SK-N-SH (cell line): ENCODE measurements at regions not wholly inside any gene's neighbourhood (a gene's known extent, or its start where the extent isn't known, plus 50 kb on each side); places are given as distances from the start of the nearest gene placed in this dataset.

ENCODE experiments used
- CTCF ChIA-PET: fragments of 300-600, 350-600 bp; formaldehyde crosslinking; extraction: SDS; loops from one replicate; lab custom pipeline; 2021; lab: Yijun Ruan, JAX
- POLR2A ChIA-PET: fragments of 350-600 bp; sonication (Branson Sonifier 250); formaldehyde crosslinking; extraction: SDS; loops from one replicate; lab custom pipeline; 2020; ENCODE audit warnings: antibody characterized with exemption, inconsistent platforms; lab: Yijun Ruan, JAX
- DNase-seq: peaks from one replicate; pipeline ENCODE4 v3.0.0; 2012
- H2AFZ ChIP-seq: fragments of 200-600 bp; sonication (generic); 2 replicates; pipeline ENCODE4 v1.8.1; 2016; ENCODE audit warnings: antibody characterized with exemption, mild to moderate bottlenecking, low read depth
- H3F3A ChIP-seq: fragments of 200-600 bp; sonication (generic); replicated peaks from 2 replicates; pipeline ENCODE3; 2016; ENCODE audit warnings: antibody characterized with exemption, mild to moderate bottlenecking; ENCODE audit not compliant: insufficient read depth
- H3K27ac ChIP-seq, 2 experiments: fragments of 200-500 bp in 1 of 2; fragments of 200-600 bp in 1 of 2; sonication (Bioruptor generic) in 1 of 2; sonication (generic), shearing (Covaris generic) in 1 of 2; 2 replicates each; pipeline versions ENCODE4 v1.5.1 to v1.6.1; 2014 to 2016; ENCODE audit warnings: low read depth in 2 of 2, inconsistent platforms in 1 of 2, low read length in 1 of 2, mild to moderate bottlenecking in 1 of 2, mixed read lengths in 1 of 2
- H3K27me3 ChIP-seq: fragments of 200-600 bp; sonication (generic), shearing (Covaris generic); 2 replicates; pipeline ENCODE4 v1.6.1; 2016; ENCODE audit warnings: mixed run types; ENCODE audit not compliant: insufficient read depth
- H3K36me3 ChIP-seq, 2 experiments: fragments of 200-500 bp in 1 of 2; fragments of 200-600 bp in 1 of 2; sonication (Bioruptor generic) in 1 of 2; sonication (generic) in 1 of 2; replicated peaks in 1 of 2; 2 replicates each; pipeline versions ENCODE3 to v1.5.1; 2014 to 2016; ENCODE audit warnings: low read length in 1 of 2, mild to moderate bottlenecking in 1 of 2; ENCODE audit not compliant: insufficient read depth in 2 of 2, control insufficient read depth in 1 of 2
- H3K4me1 ChIP-seq, 2 experiments: fragments of 200-500 bp in 1 of 2; fragments of 200-600 bp in 1 of 2; sonication (Bioruptor generic) in 1 of 2; sonication (generic), shearing (Covaris generic) in 1 of 2; 2 replicates each; pipeline versions ENCODE4 v1.5.1 to v1.6.1; 2014 to 2016; ENCODE audit warnings: low read depth in 1 of 2, low read length in 1 of 2, mixed run types in 1 of 2; ENCODE audit not compliant: insufficient read depth in 2 of 2, control insufficient read depth in 1 of 2
- H3K4me2 ChIP-seq: fragments of 200-600 bp; sonication (generic), shearing (Covaris generic); 2 replicates; pipeline ENCODE4 v1.6.1; 2017; ENCODE audit warnings: mixed run types
- H3K4me3 ChIP-seq, 2 experiments: fragments of 200-500 bp in 1 of 2; fragments of 200-600 bp in 1 of 2; sonication (Bioruptor generic) in 1 of 2; sonication (generic), shearing (Covaris generic) in 1 of 2; 2 replicates each; pipeline versions ENCODE4 v1.5.1 to v1.8.1; 2014 to 2016; ENCODE audit warnings: low read depth in 2 of 2, inconsistent platforms in 1 of 2, low read length in 1 of 2, mild to moderate bottlenecking in 1 of 2, mixed read lengths in 1 of 2, moderate library complexity in 1 of 2
- H3K79me2 ChIP-seq: fragments of 200-600 bp; sonication (generic); 2 replicates; pipeline ENCODE4 v1.8.1; 2017; ENCODE audit warnings: mild to moderate bottlenecking; ENCODE audit not compliant: insufficient read depth
- H3K9ac ChIP-seq: fragments of 200-600 bp; sonication (generic); 2 replicates; pipeline ENCODE4 v1.6.1; 2017; ENCODE audit warnings: mixed run types
- H3K9me2 ChIP-seq: fragments of 200-600 bp; sonication (generic); 2 replicates; pipeline ENCODE4 v1.6.1; 2017; ENCODE audit warnings: mixed run types
- H3K9me3 ChIP-seq: fragments of 200-600 bp; sonication (generic); 2 replicates; pipeline ENCODE4 v1.6.1; 2017; ENCODE audit warnings: mixed run types, mild to moderate bottlenecking, moderate library complexity
- H4K20me1 ChIP-seq: fragments of 200-600 bp; sonication (generic); 2 replicates; pipeline ENCODE4 v1.6.1; 2017; ENCODE audit warnings: mild to moderate bottlenecking, mixed run types; ENCODE audit not compliant: insufficient read depth
- CHD2 ChIP-seq: fragments of 150-350 bp; IDR thresholded peaks from 2 replicates; pipeline ENCODE4 v1.6.1; 2018; ENCODE audit warnings: low read length; ENCODE audit not compliant: partially characterized antibody
- ELF1 ChIP-seq: IDR thresholded peaks from 2 replicates; pipeline ENCODE4 v1.4.0; 2012
- EP300 ChIP-seq, 2 experiments: IDR thresholded peaks; 2 replicates each; pipeline versions ENCODE4 v1.4.0 to v1.6.1; 2012; ENCODE audit warnings: borderline replicate concordance in 1 of 2, low read depth in 1 of 2, low read length in 1 of 2
- EZH2phosphoT487 ChIP-seq: fragments of 200-600 bp; sonication (generic); IDR thresholded peaks from 2 replicates; pipeline ENCODE4 v1.6.1; 2017; ENCODE audit warnings: low read depth, mixed run types, mild to moderate bottlenecking, antibody characterized with exemption, moderate library complexity, borderline replicate concordance
- FOXJ3 ChIP-seq: sonication (generic); formaldehyde crosslinking; IDR thresholded peaks from 2 replicates; pipeline ENCODE4 v1.5.1; 2020; ENCODE audit warnings: mild to moderate bottlenecking, missing genetic modification reagents
- FOXM1 ChIP-seq: IDR thresholded peaks from 2 replicates; pipeline ENCODE4 v1.4.0; 2012; ENCODE audit warnings: low read depth, mild to moderate bottlenecking
- GABPA ChIP-seq: IDR thresholded peaks from 2 replicates; pipeline ENCODE4 v1.4.0; 2012; ENCODE audit warnings: low read depth, mild to moderate bottlenecking
- MEF2A ChIP-seq: IDR thresholded peaks from 2 replicates; pipeline ENCODE4 v1.4.0; 2012; ENCODE audit warnings: low read depth, borderline replicate concordance
- NFIC ChIP-seq: IDR thresholded peaks from 2 replicates; pipeline ENCODE4 v1.4.0; 2012; ENCODE audit warnings: borderline replicate concordance
- RAD21 ChIP-seq: IDR thresholded peaks from 2 replicates; pipeline ENCODE4 v1.6.1; 2012; ENCODE audit warnings: mild to moderate bottlenecking, low read length
- RCOR1 ChIP-seq: fragments of 150-350 bp; IDR thresholded peaks from 2 replicates; pipeline ENCODE4 v1.6.1; 2017; ENCODE audit warnings: antibody characterized with exemption, low read length
- RFX5 ChIP-seq: IDR thresholded peaks from 2 replicates; pipeline ENCODE4 v1.6.1; 2012; ENCODE audit warnings: mild to moderate bottlenecking, improper control_type of control experiment, low read length
- SIN3A ChIP-seq: IDR thresholded peaks from 2 replicates; pipeline ENCODE4 v1.6.1; 2012; ENCODE audit warnings: low read depth, mild to moderate bottlenecking, low read length, moderate library complexity, borderline replicate concordance
- TAF1 ChIP-seq: IDR thresholded peaks from 2 replicates; pipeline ENCODE4 v1.6.1; 2012; ENCODE audit warnings: low read depth, mild to moderate bottlenecking, low read length, moderate library complexity, borderline replicate concordance
- TEAD4 ChIP-seq: IDR thresholded peaks from 2 replicates; pipeline ENCODE4 v1.4.0; 2012; ENCODE audit warnings: mild to moderate bottlenecking, borderline replicate concordance; ENCODE audit not compliant: insufficient read depth
- YY1 ChIP-seq: IDR thresholded peaks from 2 replicates; pipeline ENCODE4 v1.4.0; 2012; ENCODE audit warnings: low read depth, mild to moderate bottlenecking
- WGBS: methylation state at CpG from one replicate; pipeline ENCODE4 v1.1.6; 2017; ENCODE audit warnings: low lambda C conversion rate; 5-methylcytosine and 5-hydroxymethylcytosine counted together
- TF ChIP-seq, protein P1 (sequence below): IDR thresholded peaks from 2 replicates; pipeline ENCODE4 v1.6.1; 2012; ENCODE audit warnings: mild to moderate bottlenecking, low read depth, low read length, moderate library complexity
- TF ChIP-seq, protein P2 (sequence below): fragments of 150-350 bp; IDR thresholded peaks from 2 replicates; pipeline ENCODE4 v1.6.1; 2017; ENCODE audit warnings: antibody characterized with exemption, low read length, low read depth, borderline replicate concordance
- TF ChIP-seq, protein P3 (sequence below): IDR thresholded peaks from 2 replicates; pipeline ENCODE4; 2012
- TF ChIP-seq, protein P4 (sequence below): IDR thresholded peaks from 2 replicates; pipeline ENCODE4 v1.4.0; 2012; ENCODE audit warnings: low read depth, borderline replicate concordance

DNA sequence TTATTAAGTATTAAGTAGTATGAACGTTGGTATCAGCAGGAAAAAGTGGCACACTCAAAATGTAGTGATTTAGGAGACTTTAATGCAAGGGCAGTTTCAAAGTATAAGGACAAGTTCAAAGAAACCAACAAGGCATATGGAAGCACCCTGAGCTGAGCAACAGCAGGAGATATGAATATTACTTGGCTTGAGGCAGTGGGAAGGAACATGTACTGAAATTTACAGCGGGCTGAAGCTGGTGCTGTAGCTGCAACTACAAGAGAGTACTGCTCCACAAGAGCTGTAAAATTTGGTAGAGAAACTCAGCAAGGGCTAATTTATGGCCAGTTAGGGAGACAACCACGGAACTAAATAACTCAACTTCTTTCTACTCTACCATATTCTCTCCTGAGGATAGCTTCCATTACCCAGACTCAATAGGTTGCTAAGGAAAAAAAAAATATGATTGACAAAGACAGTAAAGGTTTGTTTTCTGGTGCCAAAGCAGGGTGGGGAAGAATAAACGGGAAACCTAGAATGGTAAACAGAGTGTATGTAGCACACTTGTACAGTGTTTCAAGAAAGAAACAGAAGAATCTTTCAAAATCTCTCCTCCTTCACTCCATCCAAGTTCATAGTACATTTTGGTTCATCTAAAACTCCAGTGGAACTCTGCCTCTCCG is 487.8 kb upstream of the MGAT4C start:
- no peaks in the 10 kb centered on the region for H3K9me2 ChIP-seq
- no peaks in the 10 kb centered on the region for H3K36me3 ChIP-seq
- H3K27me3 ChIP-seq, result no peaks in the 10 kb centered on the region
- H3K4me1 ChIP-seq, result no peaks in the 10 kb centered on the region
- ChIA-PET POLR2A (no interaction called here), CTCF (no interaction called here)
- TF ChIP-seq, protein P1, sequence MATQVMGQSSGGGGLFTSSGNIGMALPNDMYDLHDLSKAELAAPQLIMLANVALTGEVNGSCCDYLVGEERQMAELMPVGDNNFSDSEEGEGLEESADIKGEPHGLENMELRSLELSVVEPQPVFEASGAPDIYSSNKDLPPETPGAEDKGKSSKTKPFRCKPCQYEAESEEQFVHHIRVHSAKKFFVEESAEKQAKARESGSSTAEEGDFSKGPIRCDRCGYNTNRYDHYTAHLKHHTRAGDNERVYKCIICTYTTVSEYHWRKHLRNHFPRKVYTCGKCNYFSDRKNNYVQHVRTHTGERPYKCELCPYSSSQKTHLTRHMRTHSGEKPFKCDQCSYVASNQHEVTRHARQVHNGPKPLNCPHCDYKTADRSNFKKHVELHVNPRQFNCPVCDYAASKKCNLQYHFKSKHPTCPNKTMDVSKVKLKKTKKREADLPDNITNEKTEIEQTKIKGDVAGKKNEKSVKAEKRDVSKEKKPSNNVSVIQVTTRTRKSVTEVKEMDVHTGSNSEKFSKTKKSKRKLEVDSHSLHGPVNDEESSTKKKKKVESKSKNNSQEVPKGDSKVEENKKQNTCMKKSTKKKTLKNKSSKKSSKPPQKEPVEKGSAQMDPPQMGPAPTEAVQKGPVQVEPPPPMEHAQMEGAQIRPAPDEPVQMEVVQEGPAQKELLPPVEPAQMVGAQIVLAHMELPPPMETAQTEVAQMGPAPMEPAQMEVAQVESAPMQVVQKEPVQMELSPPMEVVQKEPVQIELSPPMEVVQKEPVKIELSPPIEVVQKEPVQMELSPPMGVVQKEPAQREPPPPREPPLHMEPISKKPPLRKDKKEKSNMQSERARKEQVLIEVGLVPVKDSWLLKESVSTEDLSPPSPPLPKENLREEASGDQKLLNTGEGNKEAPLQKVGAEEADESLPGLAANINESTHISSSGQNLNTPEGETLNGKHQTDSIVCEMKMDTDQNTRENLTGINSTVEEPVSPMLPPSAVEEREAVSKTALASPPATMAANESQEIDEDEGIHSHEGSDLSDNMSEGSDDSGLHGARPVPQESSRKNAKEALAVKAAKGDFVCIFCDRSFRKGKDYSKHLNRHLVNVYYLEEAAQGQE, result no peak
- no peak for TF ChIP-seq GABPA
- TF ChIP-seq TEAD4, result no peak
- no peak for TF ChIP-seq RFX5
- no peak for TF ChIP-seq EP300 (IDR thresholded peaks at IDR 0.05; ENCODE audit: borderline replicate concordance in 1 of 2, low read depth in 1 of 2, low read length in 1 of 2)
- TF ChIP-seq FOXM1, result no peak
- TF ChIP-seq FOXJ3 (CRISPR knock-in tag), result no peak
- no peak for TF ChIP-seq RAD21
- no peak for TF ChIP-seq NFIC
- no peak for TF ChIP-seq EZH2phosphoT487
- TF ChIP-seq, protein P2, sequence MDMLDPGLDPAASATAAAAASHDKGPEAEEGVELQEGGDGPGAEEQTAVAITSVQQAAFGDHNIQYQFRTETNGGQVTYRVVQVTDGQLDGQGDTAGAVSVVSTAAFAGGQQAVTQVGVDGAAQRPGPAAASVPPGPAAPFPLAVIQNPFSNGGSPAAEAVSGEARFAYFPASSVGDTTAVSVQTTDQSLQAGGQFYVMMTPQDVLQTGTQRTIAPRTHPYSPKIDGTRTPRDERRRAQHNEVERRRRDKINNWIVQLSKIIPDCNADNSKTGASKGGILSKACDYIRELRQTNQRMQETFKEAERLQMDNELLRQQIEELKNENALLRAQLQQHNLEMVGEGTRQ, result no peak
- no peak for TF ChIP-seq TAF1
- no peak for TF ChIP-seq ELF1
- TF ChIP-seq RCOR1, result no peak
- TF ChIP-seq SIN3A, result no peak
- no peak for TF ChIP-seq YY1
- TF ChIP-seq CHD2, result no peak
- TF ChIP-seq, protein P3, sequence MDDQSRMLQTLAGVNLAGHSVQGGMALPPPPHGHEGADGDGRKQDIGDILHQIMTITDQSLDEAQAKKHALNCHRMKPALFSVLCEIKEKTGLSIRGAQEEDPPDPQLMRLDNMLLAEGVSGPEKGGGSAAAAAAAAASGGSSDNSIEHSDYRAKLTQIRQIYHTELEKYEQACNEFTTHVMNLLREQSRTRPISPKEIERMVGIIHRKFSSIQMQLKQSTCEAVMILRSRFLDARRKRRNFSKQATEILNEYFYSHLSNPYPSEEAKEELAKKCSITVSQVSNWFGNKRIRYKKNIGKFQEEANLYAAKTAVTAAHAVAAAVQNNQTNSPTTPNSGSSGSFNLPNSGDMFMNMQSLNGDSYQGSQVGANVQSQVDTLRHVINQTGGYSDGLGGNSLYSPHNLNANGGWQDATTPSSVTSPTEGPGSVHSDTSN, result no peak
- TF ChIP-seq MEF2A, result no peak
- TF ChIP-seq, protein P4, sequence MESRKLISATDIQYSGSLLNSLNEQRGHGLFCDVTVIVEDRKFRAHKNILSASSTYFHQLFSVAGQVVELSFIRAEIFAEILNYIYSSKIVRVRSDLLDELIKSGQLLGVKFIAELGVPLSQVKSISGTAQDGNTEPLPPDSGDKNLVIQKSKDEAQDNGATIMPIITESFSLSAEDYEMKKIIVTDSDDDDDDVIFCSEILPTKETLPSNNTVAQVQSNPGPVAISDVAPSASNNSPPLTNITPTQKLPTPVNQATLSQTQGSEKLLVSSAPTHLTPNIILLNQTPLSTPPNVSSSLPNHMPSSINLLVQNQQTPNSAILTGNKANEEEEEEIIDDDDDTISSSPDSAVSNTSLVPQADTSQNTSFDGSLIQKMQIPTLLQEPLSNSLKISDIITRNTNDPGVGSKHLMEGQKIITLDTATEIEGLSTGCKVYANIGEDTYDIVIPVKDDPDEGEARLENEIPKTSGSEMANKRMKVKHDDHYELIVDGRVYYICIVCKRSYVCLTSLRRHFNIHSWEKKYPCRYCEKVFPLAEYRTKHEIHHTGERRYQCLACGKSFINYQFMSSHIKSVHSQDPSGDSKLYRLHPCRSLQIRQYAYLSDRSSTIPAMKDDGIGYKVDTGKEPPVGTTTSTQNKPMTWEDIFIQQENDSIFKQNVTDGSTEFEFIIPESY, result no peak
- no peak overlapping the region for H2AFZ ChIP-seq
- no peak for DNase-seq
- H3K9ac ChIP-seq, result no peak overlapping the region
- H3K27ac ChIP-seq, result no peak overlapping the region
- no peaks in the 10 kb centered on the region for H4K20me1 ChIP-seq
- WGBS, result 71% methylated on average over 5 of the region's 5 CpGs
- H3F3A ChIP-seq, result no peaks in the 10 kb centered on the region
- H3K4me3 ChIP-seq, result no peak overlapping the region
- H3K79me2 ChIP-seq, result no peaks in the 10 kb centered on the region; the same call in 1 of the 2 replicates
- no peak overlapping the region for H3K4me2 ChIP-seq
- no peaks in the 10 kb centered on the region for H3K9me3 ChIP-seq
